ENCODE measurements at regions not wholly inside any gene's neighbourhood (a gene's known extent, or its start where the extent isn't known, plus 50 kb on each side); places are given as distances from the start of the nearest gene placed in this dataset.

DNA sequence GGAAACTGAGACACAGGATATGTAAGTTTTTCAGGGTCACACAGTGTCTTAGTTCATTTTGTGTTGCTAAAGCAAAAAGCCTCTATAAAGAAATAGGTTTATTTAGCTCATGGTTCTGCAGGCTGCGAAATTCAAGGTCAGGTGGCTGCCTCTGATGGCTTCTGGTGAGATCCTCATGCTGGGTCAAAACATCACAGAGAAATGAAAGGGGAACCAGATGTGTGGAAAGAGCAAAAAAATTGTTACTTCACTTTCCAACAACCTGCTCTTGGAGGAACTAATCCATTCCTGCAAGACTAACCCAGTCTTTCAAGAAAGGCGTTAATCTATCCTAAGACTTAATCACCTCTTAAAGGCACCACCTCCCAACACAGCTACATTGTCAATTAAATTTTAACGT lies 64.2 kb upstream of the UBL3 start:
- TF ChIP-seq, protein P1, sequence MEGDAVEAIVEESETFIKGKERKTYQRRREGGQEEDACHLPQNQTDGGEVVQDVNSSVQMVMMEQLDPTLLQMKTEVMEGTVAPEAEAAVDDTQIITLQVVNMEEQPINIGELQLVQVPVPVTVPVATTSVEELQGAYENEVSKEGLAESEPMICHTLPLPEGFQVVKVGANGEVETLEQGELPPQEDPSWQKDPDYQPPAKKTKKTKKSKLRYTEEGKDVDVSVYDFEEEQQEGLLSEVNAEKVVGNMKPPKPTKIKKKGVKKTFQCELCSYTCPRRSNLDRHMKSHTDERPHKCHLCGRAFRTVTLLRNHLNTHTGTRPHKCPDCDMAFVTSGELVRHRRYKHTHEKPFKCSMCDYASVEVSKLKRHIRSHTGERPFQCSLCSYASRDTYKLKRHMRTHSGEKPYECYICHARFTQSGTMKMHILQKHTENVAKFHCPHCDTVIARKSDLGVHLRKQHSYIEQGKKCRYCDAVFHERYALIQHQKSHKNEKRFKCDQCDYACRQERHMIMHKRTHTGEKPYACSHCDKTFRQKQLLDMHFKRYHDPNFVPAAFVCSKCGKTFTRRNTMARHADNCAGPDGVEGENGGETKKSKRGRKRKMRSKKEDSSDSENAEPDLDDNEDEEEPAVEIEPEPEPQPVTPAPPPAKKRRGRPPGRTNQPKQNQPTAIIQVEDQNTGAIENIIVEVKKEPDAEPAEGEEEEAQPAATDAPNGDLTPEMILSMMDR (IDR thresholded peaks at IDR 0.05): no peak
- TF ChIP-seq POLR2AphosphoS5 (IDR thresholded peaks at IDR 0.05; ENCODE audit: insufficient read depth in 1 of 2, low read depth in 1 of 2) (no peak), POLR2A (IDR thresholded peaks at IDR 0.05) (no peak)
